GM12891 (cell line): ENCODE measurements at regions not wholly inside any gene's neighbourhood (a gene's known extent, or its start where the extent isn't known, plus 50 kb on each side); places are given as distances from the start of the nearest gene placed in this dataset.
"Not testable (repeated sequence)": the region's sequence is repeated elsewhere in the genome, so short reads cannot be mapped to it uniquely, and the experiment has no call there.

Source experiments
- DNase-seq: peaks from one replicate; pipeline ENCODE4 v3.0.0; 2011; ENCODE audit warnings: low spot score; ENCODE audit not compliant: insufficient read length
- FAIRE-seq: peaks from 2 replicates; lab custom pipeline; 2011; peaks lifted over from hg19 to GRCh38; lab: Jason Lieb, UNC
- PAX5 ChIP-seq: IDR thresholded peaks from 2 replicates; pipeline ENCODE4 v1.6.1; 2011; ENCODE audit warnings: low read length, moderate library complexity, mild to moderate bottlenecking; ENCODE audit not compliant: insufficient read depth, severe bottlenecking
- POLR2A ChIP-seq: IDR thresholded peaks from 2 replicates; pipeline ENCODE4 v1.6.1; 2011; ENCODE audit warnings: low read depth, low read length, control low read depth
- POLR2AphosphoS5 ChIP-seq: IDR thresholded peaks from 2 replicates; pipeline ENCODE4 v1.6.1; 2011; ENCODE audit warnings: low read depth, low read length, control low read depth
- POU2F2 ChIP-seq: IDR thresholded peaks from 2 replicates; pipeline ENCODE4 v1.6.1; 2011; ENCODE audit warnings: low read depth, mild to moderate bottlenecking, control low read depth, low read length, moderate library complexity
- SPI1 ChIP-seq: IDR thresholded peaks from 2 replicates; pipeline ENCODE4 v1.6.1; 2011; ENCODE audit warnings: low read depth, low read length, control low read depth
- TAF1 ChIP-seq: IDR thresholded peaks from 2 replicates; pipeline ENCODE4 v1.6.1; 2011; ENCODE audit warnings: low read depth, low read length, control low read depth

GRCh38 chr2:56960581-56960980 lies 776.8 kb downstream of the CCDC85A start:
- FAIRE-seq (no peak), DNase-seq (no peak)
- no peak for TF ChIP-seq POLR2AphosphoS5
- TF ChIP-seq SPI1 = no peak
- TF ChIP-seq POU2F2 = no peak
- no peak for TF ChIP-seq POLR2A
- TF ChIP-seq PAX5 = no peak
- no peak for TF ChIP-seq TAF1

- DNase-seq (no peak), FAIRE-seq (no peak)
- TF ChIP-seq POU2F2 = no peak
- no peak for TF ChIP-seq SPI1
- no peak for TF ChIP-seq TAF1
- TF ChIP-seq POLR2AphosphoS5 = no peak
- TF ChIP-seq PAX5 = no peak
- no peak for TF ChIP-seq POLR2A
Observed at GRCh38 chr2:56962673-56963072, 778.9 kb downstream of the CCDC85A start.

- FAIRE-seq = no peak
- no peak for DNase-seq
- TF ChIP-seq POLR2A (no peak), TAF1 (no peak), POLR2AphosphoS5 (no peak), PAX5 (no peak), SPI1 (no peak), POU2F2 (no peak)
Observed at GRCh38 chr2:56969513-56969912, 785.7 kb downstream of the CCDC85A start.

- no peak for FAIRE-seq
- TF ChIP-seq TAF1 (no peak), POU2F2 (no peak), POLR2AphosphoS5 (no peak), POLR2A (no peak), SPI1 (no peak), PAX5 (no peak)
Observed at GRCh38 chr2:56971383-56971974, 787.7 kb downstream of the CCDC85A start.

GRCh38 chr2:56981554-56981953 lies 797.8 kb downstream of the CCDC85A start:
- TF ChIP-seq TAF1 = no peak
- FAIRE-seq = no peak
- DNase-seq = no peak

More at GRCh38 chr2:56971383-56971974, 787.7 kb downstream of the CCDC85A start:
- DNase-seq = no peak

- DNase-seq (no peak), FAIRE-seq (no peak)
- TF ChIP-seq POLR2AphosphoS5 = no peak
- no peak for TF ChIP-seq POLR2A
- TF ChIP-seq TAF1 = no peak
- no peak for TF ChIP-seq PAX5
- TF ChIP-seq SPI1 = no peak
- no peak for TF ChIP-seq POU2F2
Observed at GRCh38 chr2:56985609-56986008, 801.8 kb downstream of the CCDC85A start.

- TF ChIP-seq SPI1 (no peak), POU2F2 (no peak), TAF1 (no peak), POLR2AphosphoS5 (no peak), POLR2A (no peak), PAX5 (no peak)
- DNase-seq (no peak), FAIRE-seq (no peak)
Observed at GRCh38 chr2:57022496-57022895, 838.7 kb downstream of the CCDC85A start.

- FAIRE-seq (no peak), DNase-seq (no peak)
- no peak for TF ChIP-seq POU2F2
- no peak for TF ChIP-seq POLR2AphosphoS5
- TF ChIP-seq POLR2A = no peak
- TF ChIP-seq PAX5 = no peak
- TF ChIP-seq SPI1 = no peak
- TF ChIP-seq TAF1 = no peak
Observed at GRCh38 chr2:57044931-57045635, 861.3 kb downstream of the CCDC85A start.

- FAIRE-seq (no peak), DNase-seq (no peak)
- TF ChIP-seq SPI1 = no peak
- no peak for TF ChIP-seq TAF1
- TF ChIP-seq POU2F2 = no peak
- no peak for TF ChIP-seq POLR2AphosphoS5
- TF ChIP-seq PAX5 = no peak
- no peak for TF ChIP-seq POLR2A
Observed at GRCh38 chr2:57049273-57049672, 865.5 kb downstream of the CCDC85A start.

- no peak for TF ChIP-seq POU2F2
- no peak for TF ChIP-seq POLR2AphosphoS5
- TF ChIP-seq SPI1 = no peak
- TF ChIP-seq PAX5 = no peak
- TF ChIP-seq TAF1 = no peak
- TF ChIP-seq POLR2A = no peak
- FAIRE-seq (no peak), DNase-seq (no peak)
Observed at GRCh38 chr2:57050007-57050406, 866.2 kb downstream of the CCDC85A start.

- DNase-seq = not testable (repeated sequence)
Observed at GRCh38 chr2:57066301-57066700, 882.5 kb downstream of the CCDC85A start.

More at GRCh38 chr2:57066301-57066700, 882.5 kb downstream of the CCDC85A start:
- FAIRE-seq = not testable (repeated sequence)
